ENCODE measurements at regions not wholly inside any gene's neighbourhood (a gene's known extent, or its start where the extent isn't known, plus 50 kb on each side); places are given as distances from the start of the nearest gene placed in this dataset.

DNA sequence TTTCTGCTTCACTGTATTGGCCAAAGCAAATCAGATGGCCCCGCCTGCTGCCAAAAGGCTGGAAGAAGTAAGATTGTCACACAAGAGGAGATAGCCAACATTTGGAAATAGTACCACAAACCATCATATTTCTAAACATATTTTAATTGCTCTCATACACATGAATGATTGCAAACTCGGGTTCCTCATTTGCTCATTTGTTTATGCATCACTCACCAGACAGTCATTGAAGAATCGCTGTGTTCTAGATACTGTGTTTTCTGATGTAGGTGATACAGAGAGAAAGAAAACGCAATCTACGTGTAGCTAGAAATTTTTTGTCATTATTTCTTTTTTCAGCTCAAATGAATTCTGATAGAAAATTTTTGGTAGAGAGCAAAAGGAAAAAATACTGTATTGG lies 1103.4 kb downstream of the TSN start:
- H3K4me1 ChIP-seq (ENCODE audit: insufficient read depth) = no peaks in the 10 kb centered on the region
- no peaks in the 10 kb centered on the region for H3K27me3 ChIP-seq
- no peaks in the 10 kb centered on the region for H3K9me3 ChIP-seq
- TF ChIP-seq POLR2A (IDR thresholded peaks at IDR 0.05) = no peak
- TF ChIP-seq, protein P1, sequence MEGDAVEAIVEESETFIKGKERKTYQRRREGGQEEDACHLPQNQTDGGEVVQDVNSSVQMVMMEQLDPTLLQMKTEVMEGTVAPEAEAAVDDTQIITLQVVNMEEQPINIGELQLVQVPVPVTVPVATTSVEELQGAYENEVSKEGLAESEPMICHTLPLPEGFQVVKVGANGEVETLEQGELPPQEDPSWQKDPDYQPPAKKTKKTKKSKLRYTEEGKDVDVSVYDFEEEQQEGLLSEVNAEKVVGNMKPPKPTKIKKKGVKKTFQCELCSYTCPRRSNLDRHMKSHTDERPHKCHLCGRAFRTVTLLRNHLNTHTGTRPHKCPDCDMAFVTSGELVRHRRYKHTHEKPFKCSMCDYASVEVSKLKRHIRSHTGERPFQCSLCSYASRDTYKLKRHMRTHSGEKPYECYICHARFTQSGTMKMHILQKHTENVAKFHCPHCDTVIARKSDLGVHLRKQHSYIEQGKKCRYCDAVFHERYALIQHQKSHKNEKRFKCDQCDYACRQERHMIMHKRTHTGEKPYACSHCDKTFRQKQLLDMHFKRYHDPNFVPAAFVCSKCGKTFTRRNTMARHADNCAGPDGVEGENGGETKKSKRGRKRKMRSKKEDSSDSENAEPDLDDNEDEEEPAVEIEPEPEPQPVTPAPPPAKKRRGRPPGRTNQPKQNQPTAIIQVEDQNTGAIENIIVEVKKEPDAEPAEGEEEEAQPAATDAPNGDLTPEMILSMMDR (IDR thresholded peaks at IDR 0.05) = no peak
- TF ChIP-seq EP300 (IDR thresholded peaks at IDR 0.05) = no peak
- no peak overlapping the region for H3K27ac ChIP-seq
- DNase-seq = no peak
- H3K4me3 ChIP-seq = no peak overlapping the region
- intact Hi-C loops (cut with DNase I) = no loop called here
- WGBS, 3 donors = 88 to 90% (median 88%) methylated on average over 5 of the region's 5 CpGs
- H3K36me3 ChIP-seq = no peaks in the 10 kb centered on the region

DNA sequence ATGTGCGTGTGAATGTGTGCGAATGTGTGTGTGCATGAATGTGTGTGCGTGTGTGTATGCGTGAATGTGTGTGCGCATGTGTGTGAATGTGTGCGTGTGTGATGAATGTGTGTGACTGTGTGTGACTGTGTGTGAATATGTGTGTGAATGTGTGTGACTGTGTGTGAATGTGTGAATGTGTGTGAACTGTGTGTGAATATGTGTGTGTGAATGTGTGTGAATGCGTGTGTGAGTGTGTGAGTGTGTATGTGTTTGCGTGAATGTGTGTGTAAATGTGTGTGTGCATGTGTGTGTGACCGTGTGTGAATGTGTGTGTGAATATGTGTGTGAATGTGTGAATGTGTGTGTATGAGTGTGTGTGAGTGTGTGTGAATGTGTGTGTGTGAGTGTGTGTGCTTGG lies 1103.8 kb downstream of the TSN start:
- 84 to 94% (median 91%) methylated on average over 9 of the region's 9 CpGs for WGBS, 3 donors
- intact Hi-C loops (cut with DNase I) = no loop called here
- H3K27me3 ChIP-seq = no peaks in the 10 kb centered on the region

DNA sequence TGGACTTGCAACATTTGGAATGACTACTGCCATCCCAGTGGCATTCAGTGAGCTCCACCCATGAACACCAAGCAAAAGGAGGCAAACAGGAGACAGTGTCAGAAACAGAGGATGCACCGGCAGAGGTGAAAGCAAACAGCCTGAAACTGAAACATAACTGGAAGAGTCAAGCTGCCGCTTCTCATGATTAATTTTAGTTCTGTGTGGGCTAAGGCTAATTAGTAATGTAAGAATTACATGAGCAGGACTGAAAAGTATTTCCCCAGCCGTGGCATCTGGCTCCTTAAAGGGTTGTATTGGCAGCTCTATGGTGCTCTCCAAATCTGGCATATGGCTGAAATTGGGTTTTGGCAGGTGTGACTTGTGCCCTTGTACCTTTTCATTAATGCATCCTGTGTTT lies 1108.1 kb downstream of the TSN start:
- no peak for TF ChIP-seq EP300 (IDR thresholded peaks at IDR 0.05)
- TF ChIP-seq, protein P1 (IDR thresholded peaks at IDR 0.05) = no peak
- Histone ChIP-seq H3K27ac (no peak overlapping the region), H3K4me3 (no peak overlapping the region), H3K27me3 (no peaks in the 10 kb centered on the region), H3K9me3 (no peaks in the 10 kb centered on the region), H3K4me1 (ENCODE audit: insufficient read depth) (no peaks in the 10 kb centered on the region), H3K36me3 (no peaks in the 10 kb centered on the region)
- intact Hi-C loops (cut with DNase I) = no loop called here
- WGBS, 3 donors = 23 to 44% (median 29%) methylated on average over 3 of the region's 3 CpGs
- DNase-seq = no peak

More for the DNA sequence above, 1103.8 kb downstream of the TSN start:
- H3K36me3 ChIP-seq = no peaks in the 10 kb centered on the region
- H3K27ac ChIP-seq = no peak overlapping the region
- DNase-seq = no peak
- H3K9me3 ChIP-seq = no peaks in the 10 kb centered on the region
- no peak overlapping the region for H3K4me3 ChIP-seq
- H3K4me1 ChIP-seq (ENCODE audit: insufficient read depth) = no peaks in the 10 kb centered on the region
- TF ChIP-seq, protein P1 (IDR thresholded peaks at IDR 0.05) = no peak
- no peak for TF ChIP-seq EP300 (IDR thresholded peaks at IDR 0.05)

DNA sequence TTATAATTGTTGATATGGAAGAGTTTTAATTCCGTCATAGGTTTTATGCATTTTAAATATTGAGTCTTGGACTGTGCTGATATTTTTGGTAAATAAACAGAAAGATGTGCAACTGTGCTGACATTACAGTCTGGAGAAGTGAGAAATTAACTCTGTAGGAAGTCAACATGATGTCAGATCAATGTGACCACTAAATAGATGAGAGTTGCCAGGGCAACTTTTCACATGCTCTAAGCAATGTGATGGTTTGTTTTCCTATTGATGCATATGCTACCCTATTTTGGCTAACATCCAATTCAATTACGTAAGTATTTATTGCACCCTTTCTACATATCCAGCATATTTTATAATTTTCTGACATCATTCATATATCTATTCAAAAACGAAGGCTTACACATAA lies 1109.3 kb downstream of the TSN start:
- no peaks in the 10 kb centered on the region for H3K9me3 ChIP-seq
- H3K36me3 ChIP-seq = no peaks in the 10 kb centered on the region
- no peak for DNase-seq
- intact Hi-C loops (cut with DNase I) = no loop called here
- TF ChIP-seq POLR2A (IDR thresholded peaks at IDR 0.05) (no peak), EP300 (IDR thresholded peaks at IDR 0.05) (no peak)
- TF ChIP-seq, protein P1 (IDR thresholded peaks at IDR 0.05) = no peak
- H3K4me3 ChIP-seq = no peak overlapping the region
- H3K27me3 ChIP-seq = no peaks in the 10 kb centered on the region
- H3K4me1 ChIP-seq (ENCODE audit: insufficient read depth) = no peaks in the 10 kb centered on the region
- H3K27ac ChIP-seq = no peak overlapping the region
- WGBS, 3 donors = 60 to 73% (median 72%) methylated on average over 3 of the region's 3 CpGs

DNA sequence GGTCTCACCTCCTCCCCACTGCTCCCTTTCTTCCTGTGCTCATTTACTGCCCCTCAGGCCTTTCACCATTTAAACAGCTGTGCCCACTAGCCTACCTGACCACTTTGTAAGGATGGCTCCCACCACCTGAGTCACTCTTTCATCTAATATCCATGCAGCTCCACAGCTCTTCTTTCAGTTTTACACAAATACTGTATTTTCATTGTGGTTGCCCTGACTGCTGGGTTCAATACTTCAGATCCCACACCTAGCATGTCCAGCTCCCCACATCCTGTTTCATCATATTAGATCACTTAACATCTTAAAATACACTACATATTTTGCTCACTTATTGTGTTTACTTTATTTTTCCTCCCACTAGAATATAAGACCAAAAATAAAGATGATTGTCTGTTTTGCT lies 1110.6 kb downstream of the TSN start:
- Histone ChIP-seq H3K27me3 (no peaks in the 10 kb centered on the region), H3K9me3 (no peaks in the 10 kb centered on the region), H3K4me3 (no peak overlapping the region), H3K4me1 (ENCODE audit: insufficient read depth) (no peaks in the 10 kb centered on the region), H3K36me3 (no peaks in the 10 kb centered on the region), H3K27ac (no peak overlapping the region)
- DNase-seq = no peak
- TF ChIP-seq EP300 (IDR thresholded peaks at IDR 0.05) (no peak), POLR2A (IDR thresholded peaks at IDR 0.05) (no peak)
- TF ChIP-seq, protein P1 (IDR thresholded peaks at IDR 0.05) = no peak
- intact Hi-C loops (cut with DNase I) = no loop called here

Measured in ovary (tissue), 7 donors.